DND-41 (cell line): ENCODE measurements at regions not wholly inside any gene's neighbourhood (a gene's known extent, or its start where the extent isn't known, plus 50 kb on each side); places are given as distances from the start of the nearest gene placed in this dataset.

ENCODE experiments used
- ATAC-seq: fragments of 200-7000 bp; cut with Tn5 transposase; 3 replicates; pipeline ENCODE4 v1.9.1; 2021; ENCODE audit warnings: low read depth; ENCODE audit not compliant: insufficient read depth
- DNase-seq: peaks from one replicate; pipeline ENCODE4 v3.0.0-alpha.2; 2020
- H2AFZ ChIP-seq: 2 replicates; pipeline ENCODE4 v1.6.0; 2012; ENCODE audit warnings: low read depth, low read length
- H3K27ac ChIP-seq: 2 replicates; pipeline ENCODE4 v1.5.1; 2012; ENCODE audit warnings: low read length, inconsistent platforms
- H3K27me3 ChIP-seq: fragments of 200-600 bp; sonication (generic); 2 replicates; pipeline ENCODE4 v1.6.0; 2012; ENCODE audit warnings: low read length, mild to moderate bottlenecking, inconsistent platforms; ENCODE audit not compliant: insufficient read depth, poor library complexity
- H3K36me3 ChIP-seq: 2 replicates; pipeline ENCODE4 v1.5.1; 2012; ENCODE audit warnings: low read length, inconsistent platforms; ENCODE audit not compliant: insufficient read depth
- H3K4me1 ChIP-seq: 2 replicates; pipeline ENCODE4 v1.5.1; 2012; ENCODE audit warnings: mild to moderate bottlenecking, low read length; ENCODE audit not compliant: insufficient read depth
- H3K4me2 ChIP-seq: 2 replicates; pipeline ENCODE4 v1.6.0; 2012; ENCODE audit warnings: mild to moderate bottlenecking, moderate library complexity, low read length, inconsistent platforms; ENCODE audit not compliant: insufficient read depth
- H3K4me3 ChIP-seq, 2 experiments: fragments of 200-600 bp in 1 of 2; shearing (Covaris generic) in 1 of 2; 2 replicates each; pipeline ENCODE4 v1.5.1; 2012 to 2016; ENCODE audit warnings: inconsistent platforms in 2 of 2, low read length in 2 of 2, mild to moderate bottlenecking in 2 of 2, low read depth in 1 of 2, moderate library complexity in 1 of 2
- H3K79me2 ChIP-seq: 2 replicates; pipeline ENCODE4 v1.6.0; 2012; ENCODE audit warnings: low read length, inconsistent platforms; ENCODE audit not compliant: insufficient read depth
- H3K9ac ChIP-seq: 2 replicates; pipeline ENCODE4 v1.6.0; 2012; ENCODE audit warnings: low read depth, mild to moderate bottlenecking, inconsistent platforms, low read length, moderate library complexity
- H3K9me3 ChIP-seq: 2 replicates; pipeline ENCODE4 v1.5.1; 2012; ENCODE audit warnings: low read length, moderate library complexity, mild to moderate bottlenecking, inconsistent platforms; ENCODE audit not compliant: insufficient read depth, severe bottlenecking
- H4K20me1 ChIP-seq: 2 replicates; pipeline ENCODE4 v1.6.0; 2012; ENCODE audit warnings: low read length; ENCODE audit not compliant: insufficient read depth
- CTCF ChIP-seq: IDR thresholded peaks from 2 replicates; pipeline ENCODE4 v1.5.1; 2012; ENCODE audit warnings: borderline replicate concordance, low read length, moderate library complexity, mild to moderate bottlenecking; ENCODE audit not compliant: poor library complexity, severe bottlenecking; ENCODE audit errors: extremely low read depth
- EZH2 ChIP-seq: IDR thresholded peaks from 3 replicates; pipeline ENCODE4 v1.6.1; 2012; ENCODE audit warnings: borderline replicate concordance, low read depth, mild to moderate bottlenecking, moderate library complexity, low read length, inconsistent platforms; ENCODE audit not compliant: severe bottlenecking

- TF ChIP-seq CTCF (no peak), EZH2 (no peak)
- H3K27me3 ChIP-seq, result no peaks in the 10 kb centered on the region
- ATAC-seq (no peak), DNase-seq (no peak)
- peaks cover 7% of the 10 kb centered on the region for H3K4me1 ChIP-seq
- H3K9ac ChIP-seq, result no peak overlapping the region
- no peaks in the 10 kb centered on the region for H3K9me3 ChIP-seq
- no peaks in the 10 kb centered on the region for H4K20me1 ChIP-seq
- H3K79me2 ChIP-seq, result no peaks in the 10 kb centered on the region
- H3K36me3 ChIP-seq, result no peaks in the 10 kb centered on the region
- H3K27ac ChIP-seq, result no peak overlapping the region
- no peak overlapping the region for H3K4me2 ChIP-seq
- no peak overlapping the region for H2AFZ ChIP-seq
- no peak overlapping the region for H3K4me3 ChIP-seq
Observed at GRCh38 chr14:61645247-61645646, 50.1 kb upstream of the HIF1A start.
